ENCODE measurements at regions not wholly inside any gene's neighbourhood (a gene's known extent, or its start where the extent isn't known, plus 50 kb on each side); places are given as distances from the start of the nearest gene placed in this dataset.

- Histone ChIP-seq H3K9me2 (ENCODE audit: insufficient read depth) (no peaks in the 10 kb centered on the region), H3K4me2 (ENCODE audit: unreplicated experiment) (no peak overlapping the region), H3K27ac (no peak overlapping the region), H3K4me3 (no peak overlapping the region), H3K4me1 (ENCODE audit: insufficient read depth) (no peaks in the 10 kb centered on the region), H3F3A (ENCODE audit: insufficient read depth) (no peaks in the 10 kb centered on the region), H4K20me1 (ENCODE audit: insufficient read depth) (no peaks in the 10 kb centered on the region), H2AFZ (no peak overlapping the region), H3K79me2 (ENCODE audit: insufficient read depth) (no peaks in the 10 kb centered on the region), H3K36me3 (ENCODE audit: low read depth) (no peaks in the 10 kb centered on the region), H3K27me3 (replicated peaks; ENCODE audit: insufficient read depth) (no peaks in the 10 kb centered on the region), H3K9ac (no peak overlapping the region), H3K9me3 (ENCODE audit: low read depth) (no peaks in the 10 kb centered on the region)
- DNase-seq: no peak
- in situ Hi-C loops (cut with MboI): no loop called here
- TF ChIP-seq EZH2 (IDR thresholded peaks at IDR 0.05; ENCODE audit: insufficient read depth, poor library complexity, severe bottlenecking) (no peak), EZH2phosphoT487 (IDR thresholded peaks at IDR 0.05; ENCODE audit: insufficient read depth, low read depth) (no peak)
- WGBS, 2 experiments (ENCODE audit: low coverage in 1 of 2, low lambda C conversion rate in 2 of 2, missing lambda C conversion rate in 2 of 2): 0 to 2% methylated on average over 2 of the region's 2 CpGs
Measured at GRCh38 chr15:93305306-93305705, 216.3 kb upstream of the RGMA start.

GRCh38 chr15:93302080-93302765, 213.2 kb upstream of the RGMA start:
- Histone ChIP-seq H3K9ac (no peak overlapping the region), H3K4me1 (ENCODE audit: insufficient read depth) (no peaks in the 10 kb centered on the region)
- WGBS, 2 experiments (ENCODE audit: low coverage in 1 of 2, low lambda C conversion rate in 2 of 2, missing lambda C conversion rate in 2 of 2): 29 to 31% methylated on average over 6 of the region's 6 CpGs

DNA sequence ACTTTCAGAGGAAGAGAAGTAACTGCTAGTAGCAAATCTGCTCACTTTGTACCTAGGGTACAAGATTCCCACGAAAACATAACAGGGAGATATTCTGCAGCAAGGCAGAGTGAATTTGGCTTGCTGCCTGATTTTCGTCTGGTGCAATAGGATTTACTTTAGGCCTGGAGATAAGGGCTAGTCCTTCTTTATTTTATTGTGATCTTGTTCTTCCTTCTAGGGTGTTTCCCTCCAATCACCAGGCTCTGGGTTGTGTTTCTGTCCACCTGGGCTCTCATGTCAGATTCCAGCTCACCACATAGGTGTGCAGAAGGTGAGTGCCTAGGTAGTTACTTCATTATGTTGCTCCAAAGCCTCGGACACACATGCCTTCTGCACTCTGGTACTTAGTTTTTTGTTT, 211.8 kb upstream of the RGMA start:
- no peak for TF ChIP-seq EZH2 (IDR thresholded peaks at IDR 0.05; ENCODE audit: insufficient read depth, poor library complexity, severe bottlenecking)
- no peak for TF ChIP-seq EZH2phosphoT487 (IDR thresholded peaks at IDR 0.05; ENCODE audit: insufficient read depth, low read depth)
- DNase-seq: no peak
- Histone ChIP-seq H3F3A (ENCODE audit: insufficient read depth) (no peaks in the 10 kb centered on the region), H4K20me1 (ENCODE audit: insufficient read depth) (no peaks in the 10 kb centered on the region), H3K36me3 (ENCODE audit: low read depth) (no peaks in the 10 kb centered on the region), H3K9ac (no peak overlapping the region), H3K27ac (no peak overlapping the region), H3K27me3 (replicated peaks; ENCODE audit: insufficient read depth) (no peaks in the 10 kb centered on the region), H3K79me2 (ENCODE audit: insufficient read depth) (no peaks in the 10 kb centered on the region), H3K9me3 (ENCODE audit: low read depth) (no peaks in the 10 kb centered on the region), H3K4me2 (ENCODE audit: unreplicated experiment) (no peak overlapping the region), H3K9me2 (ENCODE audit: insufficient read depth) (no peaks in the 10 kb centered on the region), H3K4me1 (ENCODE audit: insufficient read depth) (no peaks in the 10 kb centered on the region), H3K4me3 (no peak overlapping the region), H2AFZ (no peak overlapping the region)
- in situ Hi-C loops (cut with MboI): no loop called here
- WGBS, 2 experiments (ENCODE audit: low coverage in 1 of 2, low lambda C conversion rate in 2 of 2, missing lambda C conversion rate in 2 of 2): 2 to 5% methylated on average over 3 of the region's 3 CpGs

More at GRCh38 chr15:93302080-93302765, 213.2 kb upstream of the RGMA start:
- Histone ChIP-seq H3K36me3 (ENCODE audit: low read depth) (no peaks in the 10 kb centered on the region), H3F3A (ENCODE audit: insufficient read depth) (no peaks in the 10 kb centered on the region), H3K9me2 (ENCODE audit: insufficient read depth) (no peaks in the 10 kb centered on the region), H3K4me3 (no peak overlapping the region), H4K20me1 (ENCODE audit: insufficient read depth) (no peaks in the 10 kb centered on the region), H3K27ac (no peak overlapping the region), H3K9me3 (ENCODE audit: low read depth) (no peaks in the 10 kb centered on the region), H2AFZ (no peak overlapping the region), H3K27me3 (replicated peaks; ENCODE audit: insufficient read depth) (no peaks in the 10 kb centered on the region), H3K79me2 (ENCODE audit: insufficient read depth) (no peaks in the 10 kb centered on the region), H3K4me2 (ENCODE audit: unreplicated experiment) (no peak overlapping the region)
- no peak for DNase-seq
- in situ Hi-C loops (cut with MboI): no loop called here
- TF ChIP-seq EZH2 (IDR thresholded peaks at IDR 0.05; ENCODE audit: insufficient read depth, poor library complexity, severe bottlenecking): no peak
- no peak for TF ChIP-seq EZH2phosphoT487 (IDR thresholded peaks at IDR 0.05; ENCODE audit: insufficient read depth, low read depth)

DNA sequence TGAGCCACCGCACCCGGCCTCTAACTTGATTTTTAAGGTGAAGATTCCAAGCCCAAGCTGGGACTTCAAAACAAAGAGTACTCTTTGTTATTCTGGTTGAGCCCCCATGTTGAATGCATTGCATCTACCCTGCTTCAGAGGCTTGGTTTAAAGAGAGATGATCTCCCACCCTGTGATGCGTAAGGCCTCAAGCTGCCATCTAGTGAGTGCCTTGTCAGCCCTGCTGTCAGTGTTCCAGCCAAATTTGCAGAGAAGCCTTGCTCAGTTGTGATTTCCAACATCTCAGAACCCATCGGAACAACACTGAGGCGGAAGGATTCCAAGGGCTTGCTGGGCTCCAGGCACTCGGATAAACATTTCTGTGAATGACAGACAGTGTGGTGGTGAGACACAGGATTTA, 210.7 kb upstream of the RGMA start:
- no peak overlapping the region for H3K27ac ChIP-seq
- H3K9ac ChIP-seq: no peak overlapping the region
- no peaks in the 10 kb centered on the region for H3K27me3 ChIP-seq (replicated peaks; ENCODE audit: insufficient read depth)
- DNase-seq: no peak
- H3K4me3 ChIP-seq: no peak overlapping the region
- H3K4me1 ChIP-seq (ENCODE audit: insufficient read depth): no peaks in the 10 kb centered on the region
- H3K79me2 ChIP-seq (ENCODE audit: insufficient read depth): no peaks in the 10 kb centered on the region
- H3K4me2 ChIP-seq (ENCODE audit: unreplicated experiment): no peak overlapping the region
- H3K9me3 ChIP-seq (ENCODE audit: low read depth): no peaks in the 10 kb centered on the region
- TF ChIP-seq EZH2phosphoT487 (IDR thresholded peaks at IDR 0.05; ENCODE audit: insufficient read depth, low read depth) (no peak), EZH2 (IDR thresholded peaks at IDR 0.05; ENCODE audit: insufficient read depth, poor library complexity, severe bottlenecking) (no peak)
- H4K20me1 ChIP-seq (ENCODE audit: insufficient read depth): no peaks in the 10 kb centered on the region
- H3K36me3 ChIP-seq (ENCODE audit: low read depth): no peaks in the 10 kb centered on the region
- in situ Hi-C loops (cut with MboI): no loop called here
- 38 to 59% methylated on average over 6 of the region's 6 CpGs for WGBS, 2 experiments (ENCODE audit: low coverage in 1 of 2, low lambda C conversion rate in 2 of 2, missing lambda C conversion rate in 2 of 2)
- no peaks in the 10 kb centered on the region for H3F3A ChIP-seq (ENCODE audit: insufficient read depth)
- H3K9me2 ChIP-seq (ENCODE audit: insufficient read depth): no peaks in the 10 kb centered on the region
- H2AFZ ChIP-seq: no peak overlapping the region
